ENCODE measurements at regions not wholly inside any gene's neighbourhood (a gene's known extent, or its start where the extent isn't known, plus 50 kb on each side); places are given as distances from the start of the nearest gene placed in this dataset.

GRCh38 chr12:19620222-19620621, 180.9 kb downstream of the AEBP2 start:
- TF ChIP-seq YY1 (IDR thresholded peaks at IDR 0.05; ENCODE audit: extremely low read depth, insufficient replicate concordance, low read depth, low read length) (no peak), SIN3A (IDR thresholded peaks at IDR 0.05; ENCODE audit: low read depth) (no peak), CBX3 (IDR thresholded peaks at IDR 0.05; ENCODE audit: low read depth) (no peak), EZH2 (IDR thresholded peaks at IDR 0.05) (no peak), POLR2A (IDR thresholded peaks at IDR 0.05; ENCODE audit: borderline replicate concordance, extremely low read depth, insufficient read depth, insufficient read length) (no peak), RAD21 (IDR thresholded peaks at IDR 0.05; ENCODE audit: low read depth) (no peak), CEBPB (IDR thresholded peaks at IDR 0.05; ENCODE audit: low read depth) (no peak), ELF1 (IDR thresholded peaks at IDR 0.05; ENCODE audit: borderline replicate concordance, low read depth) (no peak), SP1 (IDR thresholded peaks at IDR 0.05; ENCODE audit: low read depth) (no peak), ATF3 (IDR thresholded peaks at IDR 0.05) (no peak), SRF (IDR thresholded peaks at IDR 0.05; ENCODE audit: low read depth) (no peak), CTCF (IDR thresholded peaks at IDR 0.05 in 2 of 3, conservative IDR thresholded peaks at IDR 0.05 in 1 of 3; ENCODE audit: borderline replicate concordance in 1 of 3, insufficient read depth in 1 of 3, low read depth in 2 of 3, low read length in 2 of 3) (no peak), JUND (IDR thresholded peaks at IDR 0.05) (no peak)
- TF ChIP-seq, protein P1, sequence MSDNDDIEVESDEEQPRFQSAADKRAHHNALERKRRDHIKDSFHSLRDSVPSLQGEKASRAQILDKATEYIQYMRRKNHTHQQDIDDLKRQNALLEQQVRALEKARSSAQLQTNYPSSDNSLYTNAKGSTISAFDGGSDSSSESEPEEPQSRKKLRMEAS (IDR thresholded peaks at IDR 0.05) = no peak
- TF ChIP-seq, protein P2, sequence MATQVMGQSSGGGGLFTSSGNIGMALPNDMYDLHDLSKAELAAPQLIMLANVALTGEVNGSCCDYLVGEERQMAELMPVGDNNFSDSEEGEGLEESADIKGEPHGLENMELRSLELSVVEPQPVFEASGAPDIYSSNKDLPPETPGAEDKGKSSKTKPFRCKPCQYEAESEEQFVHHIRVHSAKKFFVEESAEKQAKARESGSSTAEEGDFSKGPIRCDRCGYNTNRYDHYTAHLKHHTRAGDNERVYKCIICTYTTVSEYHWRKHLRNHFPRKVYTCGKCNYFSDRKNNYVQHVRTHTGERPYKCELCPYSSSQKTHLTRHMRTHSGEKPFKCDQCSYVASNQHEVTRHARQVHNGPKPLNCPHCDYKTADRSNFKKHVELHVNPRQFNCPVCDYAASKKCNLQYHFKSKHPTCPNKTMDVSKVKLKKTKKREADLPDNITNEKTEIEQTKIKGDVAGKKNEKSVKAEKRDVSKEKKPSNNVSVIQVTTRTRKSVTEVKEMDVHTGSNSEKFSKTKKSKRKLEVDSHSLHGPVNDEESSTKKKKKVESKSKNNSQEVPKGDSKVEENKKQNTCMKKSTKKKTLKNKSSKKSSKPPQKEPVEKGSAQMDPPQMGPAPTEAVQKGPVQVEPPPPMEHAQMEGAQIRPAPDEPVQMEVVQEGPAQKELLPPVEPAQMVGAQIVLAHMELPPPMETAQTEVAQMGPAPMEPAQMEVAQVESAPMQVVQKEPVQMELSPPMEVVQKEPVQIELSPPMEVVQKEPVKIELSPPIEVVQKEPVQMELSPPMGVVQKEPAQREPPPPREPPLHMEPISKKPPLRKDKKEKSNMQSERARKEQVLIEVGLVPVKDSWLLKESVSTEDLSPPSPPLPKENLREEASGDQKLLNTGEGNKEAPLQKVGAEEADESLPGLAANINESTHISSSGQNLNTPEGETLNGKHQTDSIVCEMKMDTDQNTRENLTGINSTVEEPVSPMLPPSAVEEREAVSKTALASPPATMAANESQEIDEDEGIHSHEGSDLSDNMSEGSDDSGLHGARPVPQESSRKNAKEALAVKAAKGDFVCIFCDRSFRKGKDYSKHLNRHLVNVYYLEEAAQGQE (IDR thresholded peaks at IDR 0.05; ENCODE audit: low read depth) = no peak
- Histone ChIP-seq H3K27me3 (ENCODE audit: insufficient read depth, low read length) (no peaks in the 10 kb centered on the region), H3K9me3 (ENCODE audit: control insufficient read depth in 1 of 2, insufficient read depth in 1 of 2, low read depth in 1 of 2, low read length in 2 of 2) (no peaks in the 10 kb centered on the region), H3K9me2 (ENCODE audit: insufficient read depth) (no peaks in the 10 kb centered on the region), H3K27ac (ENCODE audit: low read depth, low read length) (no peak overlapping the region), H2AFZ (ENCODE audit: low read depth, low read length, poor library complexity, severe bottlenecking) (no peak overlapping the region), H3K9ac (ENCODE audit: low read length) (no peak overlapping the region), H3K4me2 (ENCODE audit: low read length) (no peak overlapping the region), H3K4me1 (ENCODE audit: control insufficient read depth in 1 of 2, insufficient read depth in 2 of 2, low read length in 2 of 2) (no peaks in the 10 kb centered on the region), H3K36me3 (ENCODE audit: control insufficient read depth in 1 of 2, insufficient read depth in 2 of 2, low read length in 2 of 2) (no peaks in the 10 kb centered on the region), H4K20me1 (ENCODE audit: insufficient read depth) (no peaks in the 10 kb centered on the region), H3K79me2 (ENCODE audit: insufficient read depth, low read length) (no peaks in the 10 kb centered on the region), H3K4me3 (replicated peaks in 1 of 2; ENCODE audit: low read depth in 1 of 2, low read length in 2 of 2) (no peak overlapping the region)
- ATAC-seq (no peak), DNase-seq (ENCODE audit: low read depth, low spot score) (no peak)
- BruUV-seq (replicated peaks) = no TSS peak
- ChIA-PET POLR2A (no interaction called here), CTCF (no interaction called here), RAD21 (ENCODE audit: low non-redundant PET in 1 of 2, low total read pairs in 2 of 2, uncharacterized antibody in 2 of 2, unreplicated experiment in 2 of 2) (no interaction called here)
- intact Hi-C loops (cut with micrococcal nuclease) = loop anchor here (1.0 kb wide), 1 partner anchor 32 kb away; no protein-coding TSS in a partner anchor
